Right hindlimb (tissue), 1 donor: ENCODE measurements at regions not wholly inside any gene's neighbourhood (a gene's known extent, or its start where the extent isn't known, plus 50 kb on each side); places are given as distances from the start of the nearest gene placed in this dataset.

Source experiments
- DNase-seq: peaks from one replicate; pipeline ENCODE4 v3.0.0-alpha.2; 2018

DNA sequence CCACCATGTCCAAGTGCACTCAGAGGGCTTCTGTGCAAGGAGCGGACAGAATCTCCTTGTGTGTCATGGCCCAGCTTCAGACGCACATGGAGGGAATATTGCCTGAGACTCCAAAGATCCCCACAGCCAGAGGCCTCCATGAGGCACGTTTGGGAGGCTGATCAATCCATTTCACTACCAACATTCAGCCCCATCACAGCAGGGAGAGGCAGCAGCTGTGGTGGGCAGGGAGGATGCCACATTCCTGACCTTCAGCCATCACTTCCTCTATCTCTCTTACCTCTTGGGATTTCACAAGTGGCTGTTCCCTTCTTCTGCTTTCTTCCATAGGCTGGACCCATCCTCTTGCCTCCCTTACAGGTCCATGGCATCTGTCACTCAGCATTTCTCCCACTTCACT, 82.4 kb upstream of the MBNL2 start:
- DNase-seq, result no peak

GRCh38 chr13:97140131-97140530, 82.0 kb upstream of the MBNL2 start:
- DNase-seq, result no peak

DNA sequence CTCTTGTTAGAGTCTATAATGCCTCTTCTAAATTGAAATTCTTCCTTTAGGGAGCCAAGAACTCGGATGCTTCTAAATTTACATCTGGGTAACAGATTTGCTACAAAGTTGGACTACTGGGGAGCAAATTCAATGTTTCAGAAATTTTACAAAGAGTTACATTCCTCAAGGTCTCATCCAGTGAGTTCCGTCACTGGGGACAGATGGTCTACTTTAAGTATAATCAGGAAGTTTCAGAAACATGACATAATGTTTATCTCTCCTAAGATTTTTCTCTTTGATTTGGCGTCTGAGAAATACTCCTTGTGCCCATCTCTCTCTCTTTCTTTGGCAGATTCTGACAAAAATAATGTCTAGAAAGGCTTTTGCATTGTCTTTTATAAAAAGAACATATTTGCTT, 81.5 kb upstream of the MBNL2 start:
- no peak for DNase-seq

DNA sequence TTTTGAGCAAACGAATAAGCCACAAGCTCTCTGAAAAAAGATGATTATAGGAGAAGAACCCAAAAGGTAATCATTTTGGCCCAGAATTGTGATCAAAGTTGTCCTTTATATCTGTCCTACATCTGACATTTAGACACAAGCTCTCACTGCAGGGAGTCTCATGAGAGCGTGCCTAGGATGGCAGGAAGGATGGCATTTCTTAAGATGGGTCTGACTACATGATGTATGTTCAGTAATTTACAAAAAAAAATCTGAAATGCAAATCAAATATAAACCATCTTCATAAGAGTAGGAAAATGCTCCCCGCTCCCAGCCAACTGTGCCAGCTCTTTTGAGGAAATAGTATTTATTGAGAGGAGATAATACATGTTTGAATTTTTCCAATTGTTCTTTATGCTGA, 81.0 kb upstream of the MBNL2 start:
- DNase-seq, result no peak

- DNase-seq, result no peak
Observed at GRCh38 chr13:97141564-97142005, 80.5 kb upstream of the MBNL2 start.

GRCh38 chr13:97142452-97142851, 79.7 kb upstream of the MBNL2 start:
- DNase-seq, result no peak

DNA sequence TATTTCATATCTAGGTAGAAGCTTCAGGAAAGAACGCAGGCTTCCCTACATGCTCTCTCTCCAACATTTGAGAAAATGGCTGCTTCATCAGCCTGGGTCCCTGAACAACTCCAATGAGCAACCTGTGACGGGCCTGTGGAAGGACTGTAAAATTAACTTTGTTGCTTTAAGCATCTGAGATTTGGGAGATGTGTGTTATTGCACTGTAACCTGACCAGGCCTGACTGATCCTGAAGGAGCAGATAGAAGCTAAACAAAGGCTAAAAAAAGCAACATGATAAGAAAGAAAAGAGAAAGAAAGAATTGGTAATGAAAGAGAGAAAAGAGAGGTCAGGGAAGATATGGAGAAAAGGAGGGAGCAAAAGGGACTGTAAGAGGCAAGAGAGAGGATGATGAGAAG, 77.1 kb upstream of the MBNL2 start:
- DNase-seq, result no peak

- no peak for DNase-seq
Observed at GRCh38 chr13:97148894-97149293, 73.2 kb upstream of the MBNL2 start.

- no peak for DNase-seq
Observed at GRCh38 chr13:97160421-97160820, 61.7 kb upstream of the MBNL2 start.

- no peak for DNase-seq
Observed at GRCh38 chr13:97161582-97162231, 60.4 kb upstream of the MBNL2 start.

- no peak for DNase-seq
Observed at GRCh38 chr13:97165502-97166425, 56.4 kb upstream of the MBNL2 start.

- no peak for DNase-seq
Observed at GRCh38 chr13:97171136-97171535, 51.0 kb upstream of the MBNL2 start.
